ENCODE measurements at regions not wholly inside any gene's neighbourhood (a gene's known extent, or its start where the extent isn't known, plus 50 kb on each side); places are given as distances from the start of the nearest gene placed in this dataset.

DNA sequence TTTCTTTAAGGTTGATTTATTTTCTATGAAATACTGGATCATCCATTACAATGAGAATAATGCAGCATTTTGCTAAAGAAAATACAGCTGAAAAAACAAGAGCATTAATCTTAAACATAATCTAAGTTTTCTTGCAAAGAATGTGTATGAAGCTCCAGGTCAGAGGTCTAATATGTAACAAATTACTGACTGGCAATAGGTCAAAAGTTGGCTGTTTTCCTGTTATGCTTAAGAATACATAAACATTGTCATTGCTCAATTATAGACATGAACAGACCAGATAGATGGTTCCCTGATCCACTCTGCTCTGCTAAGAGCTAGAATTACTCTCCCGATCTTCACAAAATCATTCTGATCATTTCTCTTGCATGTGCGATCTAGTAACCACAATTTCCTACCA is 718.6 kb downstream of the PDHA2 start:
- TF ChIP-seq SIN3A (IDR thresholded peaks at IDR 0.05; ENCODE audit: borderline replicate concordance, insufficient read depth, low read depth, low read length): no peak
- TF ChIP-seq, protein P1, sequence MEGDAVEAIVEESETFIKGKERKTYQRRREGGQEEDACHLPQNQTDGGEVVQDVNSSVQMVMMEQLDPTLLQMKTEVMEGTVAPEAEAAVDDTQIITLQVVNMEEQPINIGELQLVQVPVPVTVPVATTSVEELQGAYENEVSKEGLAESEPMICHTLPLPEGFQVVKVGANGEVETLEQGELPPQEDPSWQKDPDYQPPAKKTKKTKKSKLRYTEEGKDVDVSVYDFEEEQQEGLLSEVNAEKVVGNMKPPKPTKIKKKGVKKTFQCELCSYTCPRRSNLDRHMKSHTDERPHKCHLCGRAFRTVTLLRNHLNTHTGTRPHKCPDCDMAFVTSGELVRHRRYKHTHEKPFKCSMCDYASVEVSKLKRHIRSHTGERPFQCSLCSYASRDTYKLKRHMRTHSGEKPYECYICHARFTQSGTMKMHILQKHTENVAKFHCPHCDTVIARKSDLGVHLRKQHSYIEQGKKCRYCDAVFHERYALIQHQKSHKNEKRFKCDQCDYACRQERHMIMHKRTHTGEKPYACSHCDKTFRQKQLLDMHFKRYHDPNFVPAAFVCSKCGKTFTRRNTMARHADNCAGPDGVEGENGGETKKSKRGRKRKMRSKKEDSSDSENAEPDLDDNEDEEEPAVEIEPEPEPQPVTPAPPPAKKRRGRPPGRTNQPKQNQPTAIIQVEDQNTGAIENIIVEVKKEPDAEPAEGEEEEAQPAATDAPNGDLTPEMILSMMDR (IDR thresholded peaks at IDR 0.05): no peak

Data from Panc1 (cell line).